IPS DF 4.7 (cell line): ENCODE measurements at regions not wholly inside any gene's neighbourhood (a gene's known extent, or its start where the extent isn't known, plus 50 kb on each side); places are given as distances from the start of the nearest gene placed in this dataset.

Source experiments
- DNase-seq: peaks from one replicate; pipeline ENCODE4 v3.0.0-alpha.2; 2013; ENCODE audit warnings: low spot score; ENCODE audit errors: extremely low read depth

GRCh38 chr4:149928507-149928906, 112.9 kb upstream of the IQCM start:
- no peak for DNase-seq

DNA sequence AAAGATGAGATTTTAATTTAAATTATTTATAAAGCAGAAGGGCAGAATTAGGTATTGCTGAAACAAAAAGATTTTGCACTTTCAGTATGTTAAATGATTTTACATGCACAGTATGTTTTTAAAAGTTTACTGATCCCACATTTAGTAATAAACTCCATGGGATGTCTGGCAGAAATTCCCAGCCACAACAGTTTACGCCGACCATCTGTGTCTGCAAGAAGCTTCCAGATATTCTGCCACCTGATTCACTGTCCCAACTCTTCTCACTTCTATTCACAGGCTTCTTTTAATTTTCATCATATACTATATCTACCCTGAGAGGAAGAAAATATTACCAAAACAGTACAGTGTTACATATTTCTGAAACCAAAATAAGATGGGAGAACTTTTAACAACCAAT, 115.8 kb upstream of the IQCM start:
- DNase-seq, result no peak

DNA sequence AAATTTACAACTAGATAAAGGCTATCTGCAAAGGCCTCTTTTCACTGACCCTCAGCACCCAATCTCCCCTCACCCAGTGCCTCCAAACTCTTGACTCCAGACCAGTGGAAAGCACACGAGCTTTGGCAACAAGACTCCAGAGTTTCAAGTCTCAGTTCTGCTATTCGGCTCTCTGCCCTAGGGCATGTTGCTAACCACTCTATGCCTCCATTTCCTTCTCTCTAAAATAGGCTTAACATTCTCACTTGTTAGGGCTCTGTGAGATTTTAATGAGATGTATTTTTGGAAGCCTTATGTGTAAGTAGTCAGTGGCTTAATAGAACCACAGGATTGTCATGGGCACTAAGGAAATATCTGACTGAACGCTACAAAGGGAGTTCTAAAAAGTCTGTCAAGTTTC, 116.5 kb upstream of the IQCM start:
- no peak for DNase-seq

DNA sequence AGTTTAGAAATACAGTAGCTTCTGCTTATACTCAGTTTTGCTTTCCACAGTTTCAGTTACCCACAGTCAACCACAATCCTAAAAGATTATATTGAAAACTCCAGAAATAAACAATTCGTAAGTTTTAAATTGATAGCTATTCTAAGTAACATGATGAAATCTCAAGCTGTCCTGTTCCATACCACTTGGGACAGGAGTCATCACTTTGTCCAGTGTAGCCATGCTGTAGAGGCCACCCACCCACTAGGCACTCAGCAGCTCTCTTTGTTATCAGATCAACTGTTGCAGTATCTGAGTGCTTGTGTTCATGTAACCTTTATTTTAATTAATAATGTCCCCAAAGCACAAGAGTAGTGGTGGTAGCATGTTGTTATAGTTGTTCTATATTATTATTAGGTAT, 117.5 kb upstream of the IQCM start:
- DNase-seq, result no peak

- DNase-seq, result no peak
Measured at GRCh38 chr4:149933883-149934282, 118.2 kb upstream of the IQCM start.

DNA sequence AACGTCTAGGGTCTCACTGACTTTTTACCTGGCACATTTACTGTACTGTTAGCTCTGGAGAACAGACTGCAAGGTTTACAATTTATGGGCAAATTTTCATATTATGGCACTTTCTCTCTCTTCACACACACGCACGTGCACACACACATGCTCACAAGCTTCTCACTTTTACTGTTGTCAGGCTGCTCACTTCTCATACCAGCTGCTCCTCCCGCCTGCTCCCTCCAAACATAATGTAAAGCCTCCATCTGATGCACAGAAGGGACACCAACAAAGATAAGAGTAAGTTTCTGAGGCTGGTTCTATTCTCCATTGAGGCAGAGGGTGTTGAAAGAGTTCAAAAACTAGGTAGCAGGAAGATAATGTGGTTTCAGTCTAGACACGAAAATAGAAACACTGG, 128.9 kb upstream of the DCLK2 start:
- DNase-seq, result no peak

- no peak for DNase-seq
Measured at GRCh38 chr4:149951152-149951900, 126.9 kb upstream of the DCLK2 start.

GRCh38 chr4:149952101-149952500, 126.1 kb upstream of the DCLK2 start:
- DNase-seq, result no peak

- DNase-seq, result no peak
Measured at GRCh38 chr4:149952716-149953115, 125.5 kb upstream of the DCLK2 start.

- no peak for DNase-seq
Measured at GRCh38 chr4:149955780-149956390, 122.4 kb upstream of the DCLK2 start.

DNA sequence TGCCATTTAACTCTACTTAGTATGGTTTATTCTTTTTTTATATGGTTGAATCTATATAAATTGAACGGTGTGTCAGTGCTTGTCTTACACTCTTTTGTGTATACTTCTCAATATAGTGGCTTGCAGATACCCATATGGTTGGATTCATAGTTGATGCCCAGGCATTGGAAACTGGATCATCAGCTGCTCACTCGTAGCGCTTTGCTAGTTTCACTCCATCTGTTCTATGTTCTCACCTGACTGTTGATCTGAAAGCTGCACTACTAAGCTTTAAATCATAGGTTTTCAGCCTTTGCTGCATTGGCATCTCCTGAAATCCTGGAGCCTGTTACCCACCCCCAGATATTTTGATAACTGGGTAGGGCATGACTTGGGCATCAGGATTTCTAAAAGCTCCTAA, 121.6 kb upstream of the DCLK2 start:
- DNase-seq, result no peak

- DNase-seq, result no peak
Measured at GRCh38 chr4:149961876-149962597, 116.2 kb upstream of the DCLK2 start.

DNA sequence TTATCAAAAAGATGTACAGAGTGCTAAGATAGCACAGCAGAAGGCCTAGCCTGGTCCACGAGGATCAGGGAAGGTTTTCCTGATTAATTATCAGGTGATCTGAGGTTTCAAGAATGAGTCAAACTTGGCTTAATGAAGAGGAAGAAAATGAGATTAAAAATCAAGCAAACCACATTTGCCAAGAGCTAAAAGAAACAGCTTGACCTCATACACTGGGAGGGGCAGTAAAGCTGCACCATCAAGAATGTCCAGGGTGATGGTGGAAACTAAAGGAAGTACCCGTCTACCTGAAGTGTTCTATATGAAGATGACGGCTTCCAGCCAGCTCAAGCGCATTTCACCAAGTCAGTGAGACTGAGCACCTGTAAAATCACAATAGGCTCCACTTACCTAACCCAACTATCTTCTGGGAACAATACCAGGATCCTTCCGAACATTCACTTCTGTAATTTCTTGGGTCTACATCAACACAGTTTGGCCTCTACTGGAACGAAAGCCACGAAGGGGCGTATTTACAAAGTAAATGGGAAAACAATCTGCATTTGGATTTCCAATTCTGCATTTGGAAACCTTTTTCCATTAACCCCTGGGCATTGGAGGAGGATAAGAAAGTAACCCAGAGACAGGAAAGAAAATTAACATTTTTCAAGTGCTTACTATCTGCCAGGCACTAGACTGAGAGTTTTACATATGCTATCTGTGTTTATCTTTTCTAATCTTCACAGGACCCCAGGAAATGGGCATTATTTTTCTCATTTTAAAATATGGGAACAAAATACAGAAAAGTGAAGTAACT, 114.0 kb upstream of the DCLK2 start:
- no peak for DNase-seq

GRCh38 chr4:149965206-149965605, 113.0 kb upstream of the DCLK2 start:
- DNase-seq, result no peak

- no peak for DNase-seq
Measured at GRCh38 chr4:149972407-149972806, 105.8 kb upstream of the DCLK2 start.

- DNase-seq, result no peak
Measured at GRCh38 chr4:149973181-149973580, 105.1 kb upstream of the DCLK2 start.

DNA sequence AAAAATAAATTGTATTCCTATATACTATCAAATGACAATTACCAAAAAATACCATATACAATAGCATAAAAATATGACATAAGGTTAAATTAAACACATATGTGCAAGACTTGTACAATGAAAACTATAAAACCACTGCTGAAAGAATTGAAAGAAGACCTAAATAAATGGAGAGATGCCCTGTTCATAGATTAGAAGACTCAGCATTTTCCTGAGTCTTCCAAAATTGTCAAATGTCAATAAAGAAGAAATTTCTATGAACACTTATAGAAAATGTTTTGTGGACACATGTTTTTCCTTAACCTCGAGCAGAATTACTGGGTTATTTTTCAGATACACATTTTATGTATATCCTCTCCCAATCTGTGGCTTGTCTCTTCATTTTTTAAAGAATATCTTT, 103.1 kb upstream of the DCLK2 start:
- DNase-seq, result no peak

GRCh38 chr4:149980121-149980682, 98.0 kb upstream of the DCLK2 start:
- DNase-seq, result no peak

DNA sequence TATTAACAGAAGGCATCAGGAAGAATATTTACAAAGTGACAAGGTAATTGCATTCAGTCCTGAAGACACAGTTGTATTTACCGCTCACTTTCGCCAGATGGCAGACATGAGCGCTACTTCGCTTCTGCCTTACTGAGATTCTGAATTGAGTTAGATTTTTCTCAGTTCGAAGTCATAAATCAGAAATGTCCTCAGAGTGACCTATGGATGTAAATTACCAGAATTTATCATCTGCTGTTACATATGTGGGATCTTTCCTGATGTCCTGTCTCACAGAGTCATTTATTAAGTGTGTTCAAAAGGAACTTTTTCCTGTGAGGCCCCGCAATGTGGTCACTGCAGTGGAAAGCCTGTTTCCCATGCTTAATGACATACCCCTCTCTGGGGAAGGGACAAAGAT, 97.3 kb upstream of the DCLK2 start:
- DNase-seq, result peak; percentile 14

DNA sequence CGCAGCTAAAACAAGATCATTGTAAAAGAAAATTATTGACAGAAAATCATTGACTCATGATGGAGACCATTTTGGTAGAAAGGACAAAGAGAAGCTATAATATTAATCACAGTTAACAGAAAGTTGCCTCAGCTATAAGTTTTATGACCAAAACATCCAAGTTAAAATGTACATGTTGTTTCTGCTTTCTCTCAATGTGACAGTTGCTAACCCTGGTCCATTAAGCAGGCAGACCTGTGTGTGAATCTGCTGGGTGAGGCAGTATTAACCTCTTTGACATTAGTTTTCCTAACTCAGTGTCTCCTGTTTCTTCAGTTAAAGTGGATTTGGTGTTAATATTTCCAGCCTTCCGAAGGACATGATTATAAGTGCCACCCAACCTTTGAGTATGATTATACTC, 94.8 kb upstream of the DCLK2 start:
- no peak for DNase-seq

DNA sequence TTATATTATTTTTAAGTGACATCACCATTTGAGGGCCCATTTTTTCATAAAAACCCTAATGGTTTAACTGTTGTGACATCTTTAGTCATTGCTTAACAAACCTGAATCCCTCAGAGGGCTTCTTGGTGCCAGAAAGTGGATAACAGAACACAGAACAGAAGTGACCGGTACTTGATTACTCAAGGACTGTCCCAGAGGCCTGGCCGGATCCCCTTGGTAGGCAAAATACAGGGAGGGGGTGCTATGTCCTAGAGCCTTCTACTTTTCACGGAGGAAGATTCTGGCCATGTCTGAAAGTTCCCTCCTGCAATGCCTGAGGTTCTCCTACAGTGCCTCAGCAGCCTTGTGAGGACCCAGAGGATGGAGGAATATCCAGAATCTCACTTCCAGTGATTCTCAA, 94.3 kb upstream of the DCLK2 start:
- no peak for DNase-seq

- DNase-seq, result no peak
Measured at GRCh38 chr4:149985981-149986380, 92.3 kb upstream of the DCLK2 start.
